Right lobe of liver (tissue), 4 donors: ENCODE measurements at regions not wholly inside any gene's neighbourhood (a gene's known extent, or its start where the extent isn't known, plus 50 kb on each side); places are given as distances from the start of the nearest gene placed in this dataset.

ENCODE experiments used
- POLR2A ChIP-seq: fragments of 450-650 bp; IDR thresholded peaks from one replicate; pipeline ENCODE4 v1.6.1; 2017; ENCODE audit warnings: antibody characterized with exemption, mild to moderate bottlenecking
- TF ChIP-seq, protein P1 (sequence below), 4 donors: fragments of 200-600 bp in 3 of 4; fragments of 450-650 bp in 1 of 4; IDR thresholded peaks; one replicate each; pipeline versions ENCODE4 v1.5.1 to v1.8.0; 2016 to 2022; ENCODE audit warnings: antibody characterized with exemption in 4 of 4, mild to moderate bottlenecking in 2 of 4
- donor health status: DM: no; HTN: no; CAD: no.
- donor health status: DM: no; HTN: no; CAD: no.
- donor health status: DM: no; HTN: yes; CAD: no.

- TF ChIP-seq, protein P1, sequence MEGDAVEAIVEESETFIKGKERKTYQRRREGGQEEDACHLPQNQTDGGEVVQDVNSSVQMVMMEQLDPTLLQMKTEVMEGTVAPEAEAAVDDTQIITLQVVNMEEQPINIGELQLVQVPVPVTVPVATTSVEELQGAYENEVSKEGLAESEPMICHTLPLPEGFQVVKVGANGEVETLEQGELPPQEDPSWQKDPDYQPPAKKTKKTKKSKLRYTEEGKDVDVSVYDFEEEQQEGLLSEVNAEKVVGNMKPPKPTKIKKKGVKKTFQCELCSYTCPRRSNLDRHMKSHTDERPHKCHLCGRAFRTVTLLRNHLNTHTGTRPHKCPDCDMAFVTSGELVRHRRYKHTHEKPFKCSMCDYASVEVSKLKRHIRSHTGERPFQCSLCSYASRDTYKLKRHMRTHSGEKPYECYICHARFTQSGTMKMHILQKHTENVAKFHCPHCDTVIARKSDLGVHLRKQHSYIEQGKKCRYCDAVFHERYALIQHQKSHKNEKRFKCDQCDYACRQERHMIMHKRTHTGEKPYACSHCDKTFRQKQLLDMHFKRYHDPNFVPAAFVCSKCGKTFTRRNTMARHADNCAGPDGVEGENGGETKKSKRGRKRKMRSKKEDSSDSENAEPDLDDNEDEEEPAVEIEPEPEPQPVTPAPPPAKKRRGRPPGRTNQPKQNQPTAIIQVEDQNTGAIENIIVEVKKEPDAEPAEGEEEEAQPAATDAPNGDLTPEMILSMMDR (IDR thresholded peaks at IDR 0.05) = no peak
- TF ChIP-seq POLR2A = no peak
Measured at GRCh38 chr3:103218146-103218545, 783.3 kb downstream of the ZPLD1 start.
